SK-N-MC (cell line): ENCODE measurements at regions not wholly inside any gene's neighbourhood (a gene's known extent, or its start where the extent isn't known, plus 50 kb on each side); places are given as distances from the start of the nearest gene placed in this dataset.

Experiments
- EZH2 ChIP-seq: fragments of 200-600 bp; sonication (generic); IDR thresholded peaks from one replicate; pipeline ENCODE4 v1.6.1; 2017; ENCODE audit warnings: antibody characterized with exemption
- FOXP2 ChIP-seq: optimal IDR thresholded peaks from 2 replicates; pipeline ENCODE3; 2011; ENCODE audit warnings: mild to moderate bottlenecking, moderate library complexity; ENCODE audit not compliant: insufficient read depth; ENCODE audit errors: extremely low read length, control extremely low read depth

- TF ChIP-seq EZH2 = no peak
- TF ChIP-seq FOXP2 = no peak
Observed at GRCh38 chr2:224134003-224134734, 95.1 kb upstream of the SERPINE2 start.
